ENCODE measurements at regions not wholly inside any gene's neighbourhood (a gene's known extent, or its start where the extent isn't known, plus 50 kb on each side); places are given as distances from the start of the nearest gene placed in this dataset.

- no peak for DNase-seq (ENCODE audit: low spot score)
- H3K4me3 Mint-ChIP-seq (ENCODE audit: unreplicated experiment): no peak overlapping the region
These were observed 360.5 kb upstream of the NAALADL2 start for GRCh38 chr3:174498638-174499037.

GRCh38 chr3:174505266-174505665 lies 353.9 kb upstream of the NAALADL2 start:
- no peak overlapping the region for H3K4me3 Mint-ChIP-seq (ENCODE audit: unreplicated experiment)
- no peaks in the 10 kb centered on the region for H3K27me3 Mint-ChIP-seq (ENCODE audit: low read depth)
- no peaks in the 10 kb centered on the region for H3K4me1 Mint-ChIP-seq (ENCODE audit: low read depth)
- H3K36me3 Mint-ChIP-seq (ENCODE audit: low read depth): no peaks in the 10 kb centered on the region
- no peak for TF ChIP-seq CTCF (IDR thresholded peaks at IDR 0.05)
- no peaks in the 10 kb centered on the region for H3K9me3 Mint-ChIP-seq (ENCODE audit: low read depth)
- no peak for DNase-seq (ENCODE audit: low spot score)
- no peak overlapping the region for H3K27ac Mint-ChIP-seq (ENCODE audit: unreplicated experiment)

More at GRCh38 chr3:174498638-174499037, 360.5 kb upstream of the NAALADL2 start:
- H3K4me1 Mint-ChIP-seq (ENCODE audit: low read depth): peaks cover 34% of the 10 kb centered on the region
- H3K9me3 Mint-ChIP-seq (ENCODE audit: low read depth): no peaks in the 10 kb centered on the region
- H3K27ac Mint-ChIP-seq (ENCODE audit: unreplicated experiment): no peak overlapping the region
- TF ChIP-seq CTCF (IDR thresholded peaks at IDR 0.05): no peak
- H3K36me3 Mint-ChIP-seq (ENCODE audit: low read depth): no peaks in the 10 kb centered on the region
- H3K27me3 Mint-ChIP-seq (ENCODE audit: low read depth): no peaks in the 10 kb centered on the region

GRCh38 chr3:174524203-174524602 lies 334.9 kb upstream of the NAALADL2 start:
- Mint-ChIP-seq H3K4me1 (ENCODE audit: low read depth) (no peaks in the 10 kb centered on the region), H3K27me3 (ENCODE audit: low read depth) (no peaks in the 10 kb centered on the region), H3K4me3 (ENCODE audit: unreplicated experiment) (no peak overlapping the region), H3K36me3 (ENCODE audit: low read depth) (no peaks in the 10 kb centered on the region), H3K9me3 (ENCODE audit: low read depth) (no peaks in the 10 kb centered on the region), H3K27ac (ENCODE audit: unreplicated experiment) (no peak overlapping the region)
- no peak for DNase-seq (ENCODE audit: low spot score)
- TF ChIP-seq CTCF (IDR thresholded peaks at IDR 0.05): no peak

GRCh38 chr3:174529298-174529697 lies 329.8 kb upstream of the NAALADL2 start:
- Mint-ChIP-seq H3K9me3 (ENCODE audit: low read depth) (no peaks in the 10 kb centered on the region), H3K36me3 (ENCODE audit: low read depth) (no peaks in the 10 kb centered on the region), H3K27me3 (ENCODE audit: low read depth) (no peaks in the 10 kb centered on the region), H3K4me3 (ENCODE audit: unreplicated experiment) (no peak overlapping the region), H3K27ac (ENCODE audit: unreplicated experiment) (no peak overlapping the region), H3K4me1 (ENCODE audit: low read depth) (peaks cover 10% of the 10 kb centered on the region)
- no peak for DNase-seq (ENCODE audit: low spot score)
- no peak for TF ChIP-seq CTCF (IDR thresholded peaks at IDR 0.05)

GRCh38 chr3:174531262-174531982 lies 327.7 kb upstream of the NAALADL2 start:
- Mint-ChIP-seq H3K27me3 (ENCODE audit: low read depth) (no peaks in the 10 kb centered on the region), H3K4me1 (ENCODE audit: low read depth) (peaks cover 10% of the 10 kb centered on the region)
- no peak for DNase-seq (ENCODE audit: low spot score)

More at GRCh38 chr3:174531262-174531982, 327.7 kb upstream of the NAALADL2 start:
- H3K9me3 Mint-ChIP-seq (ENCODE audit: low read depth): no peaks in the 10 kb centered on the region
- no peak for TF ChIP-seq CTCF (IDR thresholded peaks at IDR 0.05)
- no peak overlapping the region for H3K4me3 Mint-ChIP-seq (ENCODE audit: unreplicated experiment)
- no peak overlapping the region for H3K27ac Mint-ChIP-seq (ENCODE audit: unreplicated experiment)
- H3K36me3 Mint-ChIP-seq (ENCODE audit: low read depth): no peaks in the 10 kb centered on the region

Data from chondrocyte (in vitro differentiated cells).